ENCODE measurements at regions not wholly inside any gene's neighbourhood (a gene's known extent, or its start where the extent isn't known, plus 50 kb on each side); places are given as distances from the start of the nearest gene placed in this dataset.
"Not testable (repeated sequence)": the region's sequence is repeated elsewhere in the genome, so short reads cannot be mapped to it uniquely, and the experiment has no call there.

DNA sequence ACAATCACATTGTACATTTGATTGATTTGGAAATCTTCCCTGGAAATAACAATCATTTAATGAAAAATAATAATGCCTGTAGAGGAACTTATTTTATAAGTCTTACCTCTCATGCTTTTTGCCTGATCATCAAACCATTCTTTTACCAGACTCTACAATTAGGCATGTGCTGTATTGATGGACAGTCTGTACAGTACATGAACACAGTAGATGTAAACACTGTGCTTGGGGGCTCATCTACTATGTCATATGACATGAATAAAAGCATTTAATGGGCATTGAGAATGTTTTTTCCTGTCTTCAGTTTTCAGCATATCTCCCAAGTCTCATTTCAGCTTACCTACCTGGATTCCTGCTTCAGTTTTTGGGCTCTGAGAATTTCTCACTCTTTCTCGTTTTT, 1070.9 kb downstream of the STIM2 start:
- no peak for DNase-seq (ENCODE audit: low read depth, low spot score)
- H3K4me3 ChIP-seq (ENCODE audit: low read length): no peak overlapping the region

DNA sequence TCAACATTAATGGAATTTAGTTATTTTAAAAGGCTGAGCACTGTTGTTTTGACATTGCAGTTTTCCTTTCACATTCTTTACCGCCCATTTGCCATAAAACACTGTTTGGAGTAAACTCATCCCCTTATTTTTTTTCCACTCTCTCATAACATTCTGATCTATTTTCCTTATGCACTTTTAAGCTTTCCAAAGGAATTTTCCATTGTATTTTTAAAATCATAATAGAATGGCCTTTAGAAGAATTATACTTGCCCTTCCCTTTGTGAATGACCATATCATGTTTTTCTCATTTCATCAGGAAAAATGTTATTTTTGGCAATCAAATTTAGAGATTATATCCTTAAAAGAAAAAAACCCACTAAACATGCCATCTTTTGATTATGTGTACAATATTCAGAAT, 1074.2 kb downstream of the STIM2 start:
- no peak overlapping the region for H3K4me3 ChIP-seq (ENCODE audit: low read length)
- DNase-seq (ENCODE audit: low read depth, low spot score): no peak

DNA sequence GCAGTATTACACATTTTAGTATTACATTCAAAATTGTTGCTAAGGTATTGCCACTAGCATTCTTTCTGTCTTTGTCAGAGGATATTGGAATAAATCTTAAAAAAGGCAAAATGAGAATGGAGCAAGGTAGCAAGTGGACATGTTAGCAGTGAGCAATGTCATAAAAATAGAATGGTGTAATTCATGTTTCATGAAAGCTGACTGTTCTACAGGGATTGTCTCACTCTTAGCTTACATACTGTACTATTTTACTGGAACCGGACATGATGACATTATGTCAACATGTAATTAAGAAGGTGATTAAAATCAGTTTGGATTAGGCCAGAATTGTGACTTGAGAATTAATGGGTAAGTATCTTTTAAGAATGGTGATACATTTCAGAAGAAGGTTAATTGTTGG, 1086.2 kb downstream of the STIM2 start:
- DNase-seq (ENCODE audit: low read depth, low spot score): no peak

DNA sequence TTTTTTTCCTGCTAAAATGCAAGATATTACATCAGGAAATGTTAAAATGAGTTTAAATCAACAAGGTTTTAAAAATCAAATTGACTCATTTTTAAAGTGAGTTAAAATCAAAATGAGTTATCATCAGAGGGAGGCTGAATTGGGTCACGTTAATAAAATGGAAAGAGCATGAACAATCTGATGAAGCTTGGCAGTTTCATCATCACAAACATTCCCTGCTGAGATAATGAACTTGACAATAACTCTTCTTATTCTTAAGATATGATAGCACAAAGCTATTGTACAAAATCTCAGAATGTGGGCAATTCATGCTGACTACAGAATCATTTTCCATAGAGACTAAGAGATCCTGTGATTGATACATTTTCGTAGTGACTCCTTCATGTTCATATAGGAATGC, 1086.7 kb downstream of the STIM2 start:
- DNase-seq (ENCODE audit: low read depth, low spot score): no peak
- no peak overlapping the region for H3K4me3 ChIP-seq (ENCODE audit: low read length)

More for the DNA sequence above, 1086.2 kb downstream of the STIM2 start:
- H3K4me3 ChIP-seq (ENCODE audit: low read length): no peak overlapping the region

DNA sequence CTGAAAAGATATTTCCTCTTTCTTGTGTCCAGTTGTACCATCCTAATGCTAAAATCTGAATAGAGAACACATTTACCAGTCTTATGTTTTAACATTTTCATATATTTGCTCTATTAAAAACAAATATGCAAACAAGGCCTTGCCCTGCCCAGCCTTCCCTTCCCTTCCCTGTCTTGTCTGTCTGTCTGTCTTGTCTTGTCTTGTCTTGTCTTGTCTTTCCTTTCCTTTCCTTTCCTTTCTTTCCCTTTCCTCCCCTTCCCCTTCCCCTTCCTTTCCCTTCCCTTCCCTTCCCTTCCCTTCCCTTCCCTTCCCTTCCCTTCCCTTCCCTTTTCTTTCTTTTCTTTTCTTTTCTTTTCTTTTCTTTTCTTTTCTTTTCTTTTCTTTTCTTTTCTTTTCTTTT, 1103.5 kb downstream of the STIM2 start:
- DNase-seq (ENCODE audit: low read depth, low spot score): no peak

DNA sequence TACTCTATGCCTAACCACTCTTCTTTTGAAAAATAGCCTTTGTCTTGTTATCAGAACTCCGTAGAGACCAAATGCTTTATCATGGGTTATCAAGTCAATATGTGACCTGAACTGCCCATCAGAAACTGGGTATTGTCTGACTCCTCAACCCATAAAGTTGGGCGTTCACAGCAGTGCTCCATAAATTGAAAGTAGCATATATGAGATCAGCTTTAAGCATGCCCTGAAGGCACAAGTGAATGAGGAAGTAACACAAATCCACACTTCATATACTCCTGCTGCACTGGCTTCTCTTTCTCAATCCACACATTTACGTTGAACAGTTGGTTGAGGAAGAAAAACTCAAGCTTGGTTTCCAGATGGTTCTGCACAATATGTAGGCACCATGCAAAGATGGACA, 1106.0 kb downstream of the STIM2 start:
- DNase-seq (ENCODE audit: low read depth, low spot score): no peak
- no peak overlapping the region for H3K4me3 ChIP-seq (ENCODE audit: low read length)

More for the DNA sequence above, 1103.5 kb downstream of the STIM2 start:
- no peak overlapping the region for H3K4me3 ChIP-seq (ENCODE audit: low read length)

DNA sequence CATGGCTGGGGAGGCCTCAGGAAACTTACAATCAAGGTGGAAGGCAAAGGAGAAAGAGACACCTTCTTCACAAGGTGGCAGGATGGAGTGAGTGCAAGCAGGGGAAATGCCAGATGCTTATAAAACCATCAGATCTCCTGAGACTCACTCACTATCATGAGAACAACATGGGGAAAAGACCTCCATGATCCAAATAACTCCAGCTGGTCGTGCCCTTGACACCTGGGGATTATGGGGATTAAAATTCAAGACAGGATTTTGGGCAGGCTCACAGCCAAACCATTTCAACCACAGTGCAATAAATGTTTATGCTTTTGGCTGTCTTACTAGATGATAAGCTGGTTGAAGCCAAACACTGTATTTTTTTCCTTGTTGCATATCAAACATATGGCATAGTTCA, 1112.4 kb downstream of the STIM2 start:
- no peak for DNase-seq (ENCODE audit: low read depth, low spot score)
- H3K4me3 ChIP-seq (ENCODE audit: low read length): no peak overlapping the region

DNA sequence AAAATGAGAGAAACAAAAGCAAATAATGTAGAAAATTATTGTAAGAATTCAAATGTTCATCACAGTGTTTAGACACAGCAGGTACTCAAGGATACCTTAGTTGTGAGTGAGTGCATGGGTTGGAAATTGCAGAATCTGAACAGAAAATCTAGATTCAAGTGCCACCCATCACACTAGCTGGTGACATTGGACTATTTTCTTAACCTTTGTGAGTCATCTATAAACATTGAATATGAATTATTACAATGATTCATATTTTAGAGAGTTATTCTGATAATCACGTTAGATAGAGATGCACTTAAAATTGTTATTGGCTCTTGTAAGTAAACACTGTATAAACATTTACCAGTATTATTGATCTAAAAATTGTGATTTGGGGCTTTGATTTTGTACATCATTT, 1113.1 kb downstream of the STIM2 start:
- DNase-seq (ENCODE audit: low read depth, low spot score): no peak
- H3K4me3 ChIP-seq (ENCODE audit: low read length): no peak overlapping the region

DNA sequence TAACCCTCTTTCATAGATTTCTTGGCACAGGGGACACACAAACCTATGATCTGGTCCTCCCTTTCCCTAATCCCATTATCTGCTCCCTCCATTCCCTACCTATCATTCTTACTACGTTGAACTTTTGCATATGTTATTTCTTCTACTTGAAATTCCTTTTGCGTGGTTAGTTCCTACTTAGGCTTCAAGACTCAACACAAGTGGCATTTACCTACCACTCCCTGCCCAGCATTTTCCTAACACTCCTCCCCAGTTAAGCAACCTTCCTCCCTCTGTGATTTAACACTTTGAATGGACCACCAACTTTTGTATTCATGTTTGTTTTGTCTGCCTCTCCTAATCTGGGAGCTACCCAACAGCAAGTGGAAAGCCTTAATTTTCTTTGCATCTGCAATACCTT, 1113.7 kb downstream of the STIM2 start:
- DNase-seq (ENCODE audit: low read depth, low spot score): no peak
- H3K4me3 ChIP-seq (ENCODE audit: low read length): no peak overlapping the region

DNA sequence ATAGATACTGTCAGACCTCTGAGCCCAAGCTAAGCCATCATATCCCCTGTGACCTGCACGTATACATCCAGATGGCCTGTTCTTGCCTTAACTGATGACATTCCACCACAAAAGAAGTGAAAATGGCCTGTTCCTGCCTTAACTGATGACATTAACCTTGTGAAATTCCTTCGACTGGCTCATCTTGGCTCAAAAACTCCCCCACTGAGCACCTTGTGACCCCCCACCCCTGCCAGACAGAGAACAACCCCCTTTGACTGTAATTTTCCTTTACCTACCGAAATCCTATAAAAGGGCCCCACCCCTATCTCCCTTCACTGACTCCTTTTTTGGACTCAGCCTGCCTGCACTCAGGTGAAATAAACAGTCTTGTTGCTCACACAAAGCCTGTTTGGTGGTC, 1114.2 kb downstream of the STIM2 start:
- H3K4me3 ChIP-seq (ENCODE audit: low read length): not testable (repeated sequence)

DNA sequence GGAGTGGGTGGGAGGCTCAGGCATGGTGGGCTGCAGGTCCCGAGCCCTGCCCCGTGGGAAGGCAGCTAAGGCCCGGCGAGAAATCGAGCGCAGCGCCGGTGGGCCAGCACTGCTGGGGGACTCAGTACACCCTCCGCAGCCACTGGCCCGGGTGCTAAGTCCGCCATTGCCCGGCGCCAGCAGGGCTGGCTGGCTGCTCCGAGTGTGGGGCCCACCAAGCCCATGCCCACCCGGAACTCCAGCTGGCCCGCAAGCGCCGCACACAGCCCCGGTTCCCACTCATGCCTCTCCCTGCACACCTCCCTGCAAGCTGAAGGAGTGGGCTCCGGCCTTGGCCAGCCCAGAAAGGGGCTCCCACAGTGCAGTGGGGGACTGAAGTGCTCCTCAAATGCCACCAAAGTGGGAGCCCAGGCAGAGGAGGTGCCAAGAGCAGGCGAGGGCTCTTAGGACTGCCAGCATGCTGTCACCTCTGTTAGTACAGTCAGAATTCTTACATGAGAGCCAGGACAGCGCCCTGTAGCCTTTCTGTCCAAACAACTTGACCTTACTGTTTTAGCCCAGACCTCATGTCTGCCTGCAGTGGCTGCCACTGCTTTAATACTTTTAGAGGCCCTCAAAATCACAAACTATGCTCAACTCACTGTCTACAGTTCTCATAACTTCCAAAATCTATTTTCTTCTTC, 1117.9 kb downstream of the STIM2 start:
- H3K4me3 ChIP-seq (ENCODE audit: low read length): not testable (repeated sequence)

More for the DNA sequence above, 1114.2 kb downstream of the STIM2 start:
- not testable (repeated sequence) for DNase-seq (ENCODE audit: low read depth, low spot score)

DNA sequence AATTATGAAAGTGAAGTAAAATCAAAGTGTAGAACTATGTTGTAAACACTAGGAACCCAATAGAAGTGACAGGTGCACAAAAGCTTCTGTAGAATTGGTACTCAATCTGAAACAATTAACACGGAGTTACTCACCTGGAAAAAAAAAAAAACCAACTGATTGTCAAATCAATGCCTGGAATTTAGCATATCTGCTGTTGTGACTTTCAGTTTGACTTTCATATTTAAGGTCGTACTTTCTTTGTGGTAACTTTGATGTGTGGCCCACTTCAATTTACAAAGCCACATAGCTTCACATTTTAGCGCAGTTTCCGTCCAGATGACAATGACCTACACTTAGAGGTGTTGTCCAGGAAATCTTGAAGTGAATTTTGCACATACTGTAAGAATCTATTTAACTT, 1124.9 kb downstream of the STIM2 start:
- DNase-seq (ENCODE audit: low read depth, low spot score): no peak
- no peak overlapping the region for H3K4me3 ChIP-seq (ENCODE audit: low read length)

More for the DNA sequence above, 1117.9 kb downstream of the STIM2 start:
- DNase-seq (ENCODE audit: low read depth, low spot score): not testable (repeated sequence)

DNA sequence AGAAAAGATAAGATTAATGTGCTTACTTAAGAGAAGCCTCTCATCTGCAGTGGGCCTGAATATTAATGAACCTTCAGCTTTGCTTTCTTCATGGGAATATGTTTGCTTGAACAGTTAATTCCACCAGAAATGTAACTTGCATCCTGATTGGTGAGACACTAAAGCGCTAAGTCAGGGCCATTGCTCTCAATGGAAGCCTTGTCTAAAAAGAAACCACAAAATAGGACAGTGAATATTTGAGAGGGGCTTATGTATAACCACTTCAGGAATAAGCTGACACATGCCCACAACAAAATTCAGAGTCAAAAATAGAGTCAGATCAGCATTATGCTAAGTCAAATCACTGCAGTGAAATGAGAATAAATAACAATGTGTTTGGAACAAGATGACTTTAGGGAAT, 1125.8 kb downstream of the STIM2 start:
- no peak overlapping the region for H3K4me3 ChIP-seq (ENCODE audit: low read length)

DNA sequence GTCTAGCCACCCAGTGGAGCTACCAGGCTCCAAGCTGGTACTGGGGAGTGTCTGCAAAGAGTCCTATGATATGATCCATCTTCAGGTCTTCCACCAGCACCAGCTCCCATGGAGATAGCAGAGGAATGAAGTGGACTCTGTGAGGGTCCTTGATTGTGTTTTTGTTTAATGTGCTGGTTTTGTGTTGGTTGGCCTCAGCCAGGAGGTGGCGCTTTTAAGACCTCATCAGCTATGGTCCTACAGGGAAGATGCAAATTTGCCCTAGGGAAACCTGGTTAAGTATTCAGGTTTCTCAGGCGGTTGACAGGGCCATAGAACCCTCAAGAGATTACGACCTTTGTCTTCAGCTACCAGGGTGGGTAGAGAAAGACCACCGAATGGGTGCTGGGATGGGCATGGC, 1141.1 kb downstream of the STIM2 start:
- peak; percentile 17 for DNase-seq (ENCODE audit: low read depth, low spot score)
- no peak overlapping the region for H3K4me3 ChIP-seq (ENCODE audit: low read length)

More for the DNA sequence above, 1125.8 kb downstream of the STIM2 start:
- no peak for DNase-seq (ENCODE audit: low read depth, low spot score)

DNA sequence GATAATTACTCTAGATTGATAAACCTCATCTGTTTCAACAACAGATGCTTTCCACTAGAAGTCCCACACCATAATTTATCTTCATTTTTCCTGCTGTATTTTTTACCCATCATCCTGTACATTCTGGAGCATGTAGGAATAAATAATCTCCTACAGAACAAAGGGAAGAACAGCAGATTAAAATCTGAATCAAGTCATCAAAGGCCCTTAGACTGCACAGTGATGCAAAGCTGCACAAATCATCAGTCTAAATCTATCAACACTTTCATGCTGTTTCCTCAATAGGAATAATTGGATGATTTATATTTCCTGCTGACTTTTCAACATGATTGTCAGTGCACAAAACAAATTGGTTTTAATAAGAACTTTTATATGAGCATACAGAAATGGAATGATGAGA, 1143.9 kb downstream of the STIM2 start:
- DNase-seq (ENCODE audit: low read depth, low spot score): no peak
- no peak overlapping the region for H3K4me3 ChIP-seq (ENCODE audit: low read length)

DNA sequence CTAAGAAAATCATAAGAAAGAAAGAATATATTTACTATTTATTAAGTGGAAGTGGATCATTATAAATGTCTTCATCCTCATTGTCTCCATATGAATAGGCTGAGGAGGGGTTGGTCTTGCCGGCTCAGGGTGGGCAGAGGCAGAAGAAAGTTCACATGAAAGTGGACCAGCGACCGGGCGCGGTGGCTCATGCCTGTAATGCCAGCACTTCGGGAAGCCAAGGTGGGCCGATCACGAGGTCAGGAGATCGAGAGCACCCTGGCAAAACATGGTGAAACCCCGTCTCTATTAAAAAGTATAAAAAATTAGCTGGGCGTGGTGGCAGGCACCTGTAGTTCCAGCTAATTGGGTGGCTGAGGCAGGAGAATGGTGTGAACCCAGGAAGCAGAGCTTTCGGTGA, 1145.4 kb downstream of the STIM2 start:
- DNase-seq (ENCODE audit: low read depth, low spot score): no peak
- no peak overlapping the region for H3K4me3 ChIP-seq (ENCODE audit: low read length)

DNA sequence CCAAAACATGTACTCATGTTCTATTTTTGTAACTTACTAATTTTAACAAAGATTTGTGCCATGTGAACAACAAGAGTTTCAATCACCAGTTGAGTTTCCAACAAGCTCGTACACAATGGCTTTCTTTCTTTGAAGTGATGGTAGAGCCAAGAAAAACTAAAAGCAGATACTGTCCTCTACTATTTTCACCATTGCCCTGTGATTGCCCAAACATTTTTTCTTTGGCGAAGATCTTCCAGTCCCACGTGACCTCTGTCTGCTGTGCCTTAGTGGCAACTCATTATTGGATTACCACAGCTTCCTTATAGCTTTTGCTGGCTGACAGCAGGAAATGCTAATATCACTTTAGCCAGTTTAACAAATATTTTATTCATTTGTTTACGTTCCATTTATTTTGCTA, 1147.1 kb downstream of the STIM2 start:
- no peak for DNase-seq (ENCODE audit: low read depth, low spot score)

DNA sequence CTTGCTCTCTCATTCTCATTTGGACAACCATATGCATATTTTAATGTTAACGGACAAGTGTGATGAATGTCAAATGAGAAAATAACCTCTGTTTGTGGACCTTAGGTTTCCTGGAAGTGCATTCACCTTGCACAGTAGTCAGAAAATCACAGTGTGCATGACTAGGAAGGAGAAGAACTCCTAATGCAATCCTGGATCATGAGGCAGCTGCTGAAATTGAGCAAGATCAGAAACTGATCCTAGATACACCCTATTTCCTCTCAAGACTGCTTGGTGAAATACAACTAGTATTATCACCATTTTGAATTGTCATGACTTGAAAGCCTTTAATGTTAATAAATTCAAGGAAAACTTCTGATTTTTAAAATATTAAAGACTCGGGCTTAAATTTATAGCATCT, 1148.9 kb downstream of the STIM2 start:
- no peak for DNase-seq (ENCODE audit: low read depth, low spot score)
- no peak overlapping the region for H3K4me3 ChIP-seq (ENCODE audit: low read length)

More for the DNA sequence above, 1147.1 kb downstream of the STIM2 start:
- H3K4me3 ChIP-seq (ENCODE audit: low read length): no peak overlapping the region

DNA sequence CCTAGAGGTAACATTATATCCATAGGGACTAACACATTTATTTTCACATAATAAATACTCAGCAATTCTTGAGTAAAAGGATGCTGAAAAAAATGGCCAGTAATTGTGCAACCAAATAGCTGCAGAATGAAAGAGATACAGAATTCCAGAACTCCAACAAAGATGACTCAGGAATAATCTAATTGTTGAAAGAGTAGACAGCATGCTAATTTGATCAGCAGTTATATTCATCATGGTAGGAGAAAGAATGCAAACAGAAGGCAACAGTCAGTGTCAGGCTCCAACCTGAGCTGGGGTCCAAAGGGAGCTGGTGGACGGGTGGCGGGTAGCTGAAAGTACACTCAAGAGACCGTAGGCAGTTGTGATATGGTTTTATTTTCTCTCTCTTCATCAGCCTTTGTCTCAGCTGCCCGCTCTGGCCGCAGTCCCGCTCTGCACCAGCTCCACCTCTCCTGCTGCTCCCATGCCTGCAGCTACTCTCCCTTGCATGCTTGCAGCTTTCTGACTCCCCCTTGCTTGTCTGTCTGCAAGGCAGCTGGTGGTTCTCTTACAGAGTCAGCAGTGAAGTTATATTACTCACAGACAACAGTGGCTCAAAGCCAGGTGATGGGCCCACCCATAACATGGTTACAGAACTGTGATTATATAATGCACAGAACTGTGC, 1150.1 kb downstream of the STIM2 start:
- no peak overlapping the region for H3K4me3 ChIP-seq (ENCODE audit: low read length)
- no peak for DNase-seq (ENCODE audit: low read depth, low spot score)

DNA sequence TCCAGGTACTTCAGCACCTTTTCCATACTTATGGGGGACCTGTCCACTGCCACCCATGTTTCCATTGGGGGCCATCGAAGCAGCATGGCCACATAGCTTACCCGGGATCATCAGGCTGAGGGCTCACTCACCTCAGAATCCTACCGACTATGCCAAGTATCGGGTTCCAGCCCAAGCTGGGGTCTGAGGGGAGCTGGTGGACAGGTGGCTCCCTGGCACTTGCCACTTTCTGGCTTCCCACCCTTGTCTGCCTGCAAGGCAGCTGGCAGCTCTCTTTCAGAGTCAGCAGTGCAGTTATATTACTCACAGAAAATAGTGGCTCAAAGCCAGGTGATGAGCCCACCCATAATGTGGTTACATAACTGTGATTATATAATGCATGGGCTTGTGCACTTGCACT, 1153.8 kb downstream of the STIM2 start:
- no peak for DNase-seq (ENCODE audit: low read depth, low spot score)
- no peak overlapping the region for H3K4me3 ChIP-seq (ENCODE audit: low read length)

DNA sequence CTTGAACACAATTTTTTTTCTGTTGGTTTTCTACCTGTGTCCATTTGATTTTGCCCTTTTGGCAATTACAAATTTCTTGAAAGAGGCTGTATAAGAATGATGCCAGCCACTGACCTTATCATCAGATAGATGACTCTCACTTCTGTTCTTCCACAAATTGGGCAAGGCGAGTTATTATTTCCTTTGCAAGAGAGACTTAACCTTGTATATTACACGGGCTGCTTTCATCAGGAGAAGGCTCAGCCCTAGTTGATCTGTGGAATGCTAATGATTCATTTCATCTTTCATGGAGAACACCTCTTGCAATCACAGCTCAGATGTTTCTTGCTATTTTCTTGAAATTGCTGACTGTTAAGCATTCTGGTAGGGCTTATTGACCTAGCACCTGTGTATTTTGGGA, 1155.4 kb downstream of the STIM2 start:
- H3K4me3 ChIP-seq (ENCODE audit: low read length): no peak overlapping the region
- no peak for DNase-seq (ENCODE audit: low read depth, low spot score)

Data from Jurkat, Clone E6-1 (cell line).